Skeletal muscle tissue (tissue), 3 donors: ENCODE measurements at regions not wholly inside any gene's neighbourhood (a gene's known extent, or its start where the extent isn't known, plus 50 kb on each side); places are given as distances from the start of the nearest gene placed in this dataset.

Experiments used
- H3K27ac ChIP-seq: one replicate; pipeline ENCODE4 v1.7.0; 2013; ENCODE audit warnings: mild to moderate bottlenecking, low read depth, low read length, inconsistent platforms
- H3K27me3 ChIP-seq, 3 donors: one replicate each; pipeline ENCODE4 v1.7.0; 2013; ENCODE audit warnings: low read length in 3 of 3; ENCODE audit not compliant: control insufficient read depth in 3 of 3, insufficient read depth in 3 of 3
- H3K36me3 ChIP-seq, 3 donors: one replicate each; pipeline ENCODE4 v1.7.0; 2013; ENCODE audit warnings: low read length in 3 of 3; ENCODE audit not compliant: control insufficient read depth in 3 of 3, insufficient read depth in 3 of 3
- H3K4me1 ChIP-seq, 3 donors: one replicate each; pipeline ENCODE4 v1.7.0; 2013; ENCODE audit warnings: low read length in 3 of 3, mild to moderate bottlenecking in 3 of 3; ENCODE audit not compliant: control insufficient read depth in 3 of 3, insufficient read depth in 3 of 3
- H3K4me3 ChIP-seq, 3 donors: one replicate each; pipeline ENCODE4 v1.7.0; 2013; ENCODE audit warnings: low read length in 3 of 3
- H3K9ac ChIP-seq, 3 donors: one replicate each; pipeline ENCODE4 v1.7.0; 2013; ENCODE audit warnings: low read length in 3 of 3, mild to moderate bottlenecking in 3 of 3, moderate library complexity in 2 of 3, low read depth in 1 of 3
- H3K9me3 ChIP-seq, 3 donors: one replicate each; pipeline ENCODE4 v1.7.0; 2013; ENCODE audit warnings: low read length in 3 of 3; ENCODE audit not compliant: control insufficient read depth in 3 of 3
- donor health status: Osteomylitis.

GRCh38 chr14:39491134-39491571, 58.9 kb upstream of the FBXO33 start:
- Histone ChIP-seq H3K9me3 (no peaks in the 10 kb centered on the region), H3K36me3 (no peaks in the 10 kb centered on the region), H3K9ac (no peak overlapping the region), H3K27ac (no peak overlapping the region), H3K4me3 (no peak overlapping the region), H3K27me3 (no peaks in the 10 kb centered on the region), H3K4me1 (peaks cover 0 to 8% (median 0%) of the 10 kb centered on the region in 3 donors)

- Histone ChIP-seq H3K4me3 (no peak overlapping the region), H3K9ac (no peak overlapping the region), H3K36me3 (no peaks in the 10 kb centered on the region), H3K4me1 (peaks cover 0 to 8% (median 0%) of the 10 kb centered on the region in 3 donors), H3K9me3 (no peaks in the 10 kb centered on the region), H3K27me3 (no peaks in the 10 kb centered on the region), H3K27ac (no peak overlapping the region)
Measured at GRCh38 chr14:39488600-39488999, 56.4 kb upstream of the FBXO33 start.

- no peaks in the 10 kb centered on the region for H3K27me3 ChIP-seq
- H3K9ac ChIP-seq: no peak overlapping the region
- no peaks in the 10 kb centered on the region for H3K9me3 ChIP-seq
Measured at GRCh38 chr14:39483682-39484081, 51.4 kb upstream of the FBXO33 start.

More at GRCh38 chr14:39483682-39484081, 51.4 kb upstream of the FBXO33 start:
- Histone ChIP-seq H3K27ac (no peak overlapping the region), H3K4me1 (no peaks in the 10 kb centered on the region), H3K4me3 (no peak overlapping the region), H3K36me3 (no peaks in the 10 kb centered on the region)
